MCF 10A (cell line): ENCODE measurements at regions not wholly inside any gene's neighbourhood (a gene's known extent, or its start where the extent isn't known, plus 50 kb on each side); places are given as distances from the start of the nearest gene placed in this dataset.
A peak's percentile ranks its signal among the peaks of the same experiment; 100 is the strongest.

Experiments
- BruUV-seq: library from RNA; stranded (reverse); fragments of 400-500 nt; replicated peaks from 2 replicates; lab custom pipeline; 2021; lab: Mats Ljungman, UMichigan
- CTCF ChIA-PET: fragments of 300-600 bp; sonication (Branson Sonifier 250); formaldehyde crosslinking; extraction: SDS; loops from one replicate; lab custom pipeline; 2021; ENCODE audit warnings: antibody characterized with exemption, inconsistent platforms; lab: Yijun Ruan, JAX
- POLR2A ChIA-PET: fragments of 300-600, 350-650 bp; sonication (Branson Sonifier 250); formaldehyde crosslinking; extraction: SDS; loops from one replicate; lab custom pipeline; 2020; ENCODE audit warnings: antibody characterized with exemption, inconsistent platforms; lab: Yijun Ruan, JAX
- DNase-seq: peaks from one replicate; pipeline ENCODE4 v3.0.0-alpha.2; 2018; ENCODE audit not compliant: unreplicated experiment
- H3K27ac Mint-ChIP-seq: one replicate; pipeline ENCODE4 v1.8.0; 2022; ENCODE audit warnings: mild to moderate bottlenecking, low read depth, mixed read lengths; ENCODE audit not compliant: unreplicated experiment
- H3K27me3 Mint-ChIP-seq: one replicate; pipeline ENCODE4 v1.8.0; 2022; ENCODE audit warnings: mixed read lengths; ENCODE audit not compliant: insufficient read depth, unreplicated experiment
- H3K36me3 Mint-ChIP-seq: one replicate; pipeline ENCODE4 v1.8.0; 2022; ENCODE audit warnings: mild to moderate bottlenecking, moderate library complexity, mixed read lengths; ENCODE audit not compliant: insufficient read depth, unreplicated experiment
- H3K4me1 Mint-ChIP-seq: one replicate; pipeline ENCODE4 v1.8.0; 2022; ENCODE audit warnings: mixed read lengths; ENCODE audit not compliant: insufficient read depth, unreplicated experiment
- H3K4me3 Mint-ChIP-seq: one replicate; pipeline ENCODE4 v1.8.0; 2022; ENCODE audit warnings: mild to moderate bottlenecking, moderate library complexity, mixed read lengths; ENCODE audit not compliant: unreplicated experiment
- H3K9me3 Mint-ChIP-seq: one replicate; pipeline ENCODE4 v1.8.0; 2022; ENCODE audit warnings: mixed read lengths; ENCODE audit not compliant: unreplicated experiment
- intact Hi-C: fragments of 100-400 bp; cut with micrococcal nuclease; formaldehyde crosslinking; loops from 2 replicates; pipeline ENCODE4 v1.14.1; 2022
- TF ChIP-seq, protein P1 (sequence below): fragments of 200-600 bp; IDR thresholded peaks from one replicate; pipeline ENCODE4 v1.8.0; 2022; ENCODE audit warnings: antibody characterized with exemption, mild to moderate bottlenecking; ENCODE audit not compliant: unreplicated experiment

DNA sequence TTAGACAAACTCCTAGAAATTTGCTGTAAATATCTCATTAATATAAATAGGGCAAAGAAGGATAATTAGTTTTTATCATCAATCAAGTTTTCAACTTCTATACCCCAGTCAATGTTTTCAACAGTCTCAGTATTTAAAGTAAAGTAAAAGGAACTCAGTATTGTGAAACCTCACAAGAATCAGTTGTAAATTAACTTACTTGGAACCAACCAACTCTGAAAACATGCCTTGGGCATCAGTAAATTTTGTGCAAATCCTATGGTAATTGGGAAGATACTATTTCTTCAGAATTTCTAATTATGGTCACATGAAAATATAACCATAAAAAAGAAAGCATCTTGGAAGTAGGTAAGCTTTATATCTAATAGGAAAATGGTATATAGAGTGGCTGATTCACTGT lies 1139.0 kb downstream of the TUSC7 start:
- POLR2A ChIA-PET, result no interaction called here
- no TSS peak for BruUV-seq
- no peaks in the 10 kb centered on the region for H3K27me3 Mint-ChIP-seq

DNA sequence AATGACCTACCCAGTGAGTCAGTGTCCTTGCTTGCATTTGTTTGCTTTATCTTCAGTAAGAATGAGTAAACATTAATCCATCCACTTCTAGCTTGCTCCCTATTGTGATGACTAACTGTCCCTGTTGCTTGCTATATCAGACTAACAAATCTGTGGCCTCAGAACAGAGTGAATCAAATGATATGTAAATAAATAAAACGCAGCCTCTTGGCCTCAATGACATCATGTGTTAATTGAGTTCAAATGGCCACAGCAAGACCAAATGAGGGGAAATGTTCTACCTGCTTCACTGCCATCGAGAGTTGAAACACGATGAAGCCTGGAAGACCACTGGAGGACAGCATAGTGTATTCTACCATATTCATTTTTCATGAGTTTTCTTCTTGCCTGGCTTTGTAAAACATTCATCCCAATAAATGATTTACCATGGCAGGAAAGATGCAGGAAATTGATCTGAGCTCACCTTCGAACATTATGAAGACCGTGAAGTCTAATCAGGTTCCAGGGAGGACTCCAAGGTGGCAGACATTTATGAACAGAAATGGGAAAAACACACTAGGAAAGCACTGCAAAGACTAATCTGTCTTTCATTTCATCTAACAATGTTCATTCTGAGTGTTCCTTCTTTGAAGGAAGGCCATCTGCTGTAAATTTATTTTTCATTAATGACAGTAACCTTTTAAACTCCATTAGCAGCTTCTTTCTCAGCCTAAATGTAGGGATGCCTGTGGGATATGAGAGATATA lies 1144.5 kb downstream of the TUSC7 start:
- TF ChIP-seq, protein P1, sequence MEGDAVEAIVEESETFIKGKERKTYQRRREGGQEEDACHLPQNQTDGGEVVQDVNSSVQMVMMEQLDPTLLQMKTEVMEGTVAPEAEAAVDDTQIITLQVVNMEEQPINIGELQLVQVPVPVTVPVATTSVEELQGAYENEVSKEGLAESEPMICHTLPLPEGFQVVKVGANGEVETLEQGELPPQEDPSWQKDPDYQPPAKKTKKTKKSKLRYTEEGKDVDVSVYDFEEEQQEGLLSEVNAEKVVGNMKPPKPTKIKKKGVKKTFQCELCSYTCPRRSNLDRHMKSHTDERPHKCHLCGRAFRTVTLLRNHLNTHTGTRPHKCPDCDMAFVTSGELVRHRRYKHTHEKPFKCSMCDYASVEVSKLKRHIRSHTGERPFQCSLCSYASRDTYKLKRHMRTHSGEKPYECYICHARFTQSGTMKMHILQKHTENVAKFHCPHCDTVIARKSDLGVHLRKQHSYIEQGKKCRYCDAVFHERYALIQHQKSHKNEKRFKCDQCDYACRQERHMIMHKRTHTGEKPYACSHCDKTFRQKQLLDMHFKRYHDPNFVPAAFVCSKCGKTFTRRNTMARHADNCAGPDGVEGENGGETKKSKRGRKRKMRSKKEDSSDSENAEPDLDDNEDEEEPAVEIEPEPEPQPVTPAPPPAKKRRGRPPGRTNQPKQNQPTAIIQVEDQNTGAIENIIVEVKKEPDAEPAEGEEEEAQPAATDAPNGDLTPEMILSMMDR, result no peak
- BruUV-seq, result no TSS peak
- peak; percentile 36 for DNase-seq
- Mint-ChIP-seq H3K27ac (no peak overlapping the region), H3K36me3 (no peaks in the 10 kb centered on the region), H3K9me3 (peaks cover 6% of the 10 kb centered on the region), H3K27me3 (peaks cover 2% of the 10 kb centered on the region), H3K4me3 (no peak overlapping the region), H3K4me1 (no peaks in the 10 kb centered on the region)
- CTCF ChIA-PET, result interaction anchor here (0.5 kb wide), 1 partner anchor 133 kb away, joined by 3 read pairs; no protein-coding TSS in a partner anchor
- POLR2A ChIA-PET, result no interaction called here
- intact Hi-C loops, result no loop called here

More for the DNA sequence above, 1139.0 kb downstream of the TUSC7 start:
- H3K36me3 Mint-ChIP-seq, result no peaks in the 10 kb centered on the region
- CTCF ChIA-PET, result no interaction called here
- peaks cover 6% of the 10 kb centered on the region for H3K9me3 Mint-ChIP-seq
- TF ChIP-seq, protein P1, result no peak
- H3K4me1 Mint-ChIP-seq, result peaks cover 16% of the 10 kb centered on the region
- intact Hi-C loops, result no loop called here
- H3K4me3 Mint-ChIP-seq, result no peak overlapping the region
- DNase-seq, result no peak
- no peak overlapping the region for H3K27ac Mint-ChIP-seq

DNA sequence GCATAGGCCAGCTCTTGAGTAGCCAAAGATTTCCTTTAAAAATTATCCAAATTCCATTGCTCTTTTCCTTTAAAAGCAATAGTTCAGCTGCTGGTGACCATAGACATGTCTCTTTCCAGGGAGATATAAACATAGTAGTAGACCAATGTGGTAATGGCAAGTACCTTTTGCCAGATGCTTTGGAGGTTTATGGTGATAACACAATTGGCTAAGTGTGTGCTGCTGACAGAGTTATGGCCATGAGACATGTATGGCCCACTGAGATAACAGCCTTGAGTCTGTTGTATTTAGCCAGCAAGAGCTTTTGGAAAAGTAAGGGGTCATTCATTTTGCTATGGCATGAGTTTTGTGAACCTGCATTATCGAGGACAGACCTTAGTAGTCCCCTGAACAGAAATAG lies 1146.8 kb downstream of the TUSC7 start:
- H3K27me3 Mint-ChIP-seq, result peaks cover 18% of the 10 kb centered on the region
- no peak for DNase-seq
- no peak overlapping the region for H3K27ac Mint-ChIP-seq
- intact Hi-C loops, result no loop called here
- TF ChIP-seq, protein P1, result no peak
- H3K36me3 Mint-ChIP-seq, result no peaks in the 10 kb centered on the region
- no TSS peak for BruUV-seq
- ChIA-PET CTCF (interaction anchor here (0.6 to 0.7 kb wide), 2 partner anchors 353 to 650 kb away, joined by 3 to 4 read pairs; no protein-coding TSS in a partner anchor), POLR2A (interaction anchor here (0.6 kb wide), 1 partner anchor 68 kb away, joined by 5 read pairs; no protein-coding TSS in a partner anchor)
- peaks cover 21% of the 10 kb centered on the region for H3K9me3 Mint-ChIP-seq
- H3K4me3 Mint-ChIP-seq, result no peak overlapping the region
- no peaks in the 10 kb centered on the region for H3K4me1 Mint-ChIP-seq

DNA sequence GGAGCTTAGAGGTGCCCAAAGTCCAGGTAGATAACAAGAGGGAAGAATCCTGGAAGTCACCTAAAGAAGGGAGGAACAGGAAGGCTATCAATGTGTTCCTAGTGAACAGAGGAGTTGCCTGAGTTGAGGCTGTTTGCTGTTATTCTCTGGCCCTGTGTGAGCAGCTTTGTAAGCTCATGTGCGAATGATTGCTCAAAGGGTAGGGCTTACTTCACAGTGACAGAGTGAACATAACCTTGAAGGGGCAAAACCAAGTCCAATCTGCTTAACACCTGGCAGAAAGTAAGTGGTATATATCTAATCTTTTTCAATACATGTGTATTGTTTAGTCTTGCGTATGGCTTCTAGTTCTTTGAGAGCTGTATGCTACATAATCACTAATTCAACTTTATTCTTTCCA lies 1153.6 kb downstream of the TUSC7 start:
- Mint-ChIP-seq H3K36me3 (no peaks in the 10 kb centered on the region), H3K4me1 (peaks cover 10% of the 10 kb centered on the region), H3K9me3 (peaks cover 15% of the 10 kb centered on the region), H3K27me3 (peaks cover 18% of the 10 kb centered on the region), H3K27ac (no peak overlapping the region), H3K4me3 (no peak overlapping the region)
- intact Hi-C loops, result no loop called here
- CTCF ChIA-PET, result interaction anchor here (0.9 kb wide), 1 partner anchor 32 kb away, joined by 3 read pairs; no protein-coding TSS in a partner anchor
- POLR2A ChIA-PET, result interaction anchor here (1.1 kb wide), 1 partner anchor 13 kb away, joined by 4 read pairs; no protein-coding TSS in a partner anchor
- TF ChIP-seq, protein P1, result no peak
- BruUV-seq, result no TSS peak
- no peak for DNase-seq
